Lower lobe of right lung (tissue), 2 donors: ENCODE measurements at regions not wholly inside any gene's neighbourhood (a gene's known extent, or its start where the extent isn't known, plus 50 kb on each side); places are given as distances from the start of the nearest gene placed in this dataset.

Experiments
- ATAC-seq, 2 donors: fragments of 200-7000 bp; cut with Tn5 transposase; one replicate each; pipeline ENCODE4 v1.9.1; 2020 to 2022; ENCODE audit warnings: mild to moderate bottlenecking in 2 of 2, moderate library complexity in 2 of 2
- DNase-seq: peaks from one replicate; pipeline ENCODE4 v3.0.0-alpha.2; 2020
- H3K27ac ChIP-seq: fragments of 200-600 bp; one replicate; pipeline ENCODE4 v1.8.0; 2022
- H3K27me3 ChIP-seq: fragments of 200-600 bp; one replicate; pipeline ENCODE4 v1.8.0; 2022; ENCODE audit warnings: low read depth
- H3K36me3 ChIP-seq: fragments of 200-600 bp; one replicate; pipeline ENCODE4 v1.8.0; 2022; ENCODE audit warnings: mild to moderate bottlenecking
- H3K4me1 ChIP-seq: fragments of 200-600 bp; one replicate; pipeline ENCODE4 v1.8.0; 2022
- H3K4me3 ChIP-seq: fragments of 200-600 bp; one replicate; pipeline ENCODE4 v1.8.0; 2022; ENCODE audit warnings: mild to moderate bottlenecking
- H3K9me3 ChIP-seq: fragments of 200-600 bp; one replicate; pipeline ENCODE4 v1.8.0; 2022
- intact Hi-C: fragments of 100-400 bp; cut with DNase I; formaldehyde crosslinking; loops from one replicate; pipeline ENCODE4 v1.11.0; 2022
- TF ChIP-seq, protein P1 (sequence below): fragments of 200-600 bp; IDR thresholded peaks from one replicate; pipeline ENCODE4 v1.8.0; 2022; ENCODE audit warnings: antibody characterized with exemption, mild to moderate bottlenecking
- donor health status: DM: no; HTN: yes; CAD: no; lungs with severe emphysema.

DNA sequence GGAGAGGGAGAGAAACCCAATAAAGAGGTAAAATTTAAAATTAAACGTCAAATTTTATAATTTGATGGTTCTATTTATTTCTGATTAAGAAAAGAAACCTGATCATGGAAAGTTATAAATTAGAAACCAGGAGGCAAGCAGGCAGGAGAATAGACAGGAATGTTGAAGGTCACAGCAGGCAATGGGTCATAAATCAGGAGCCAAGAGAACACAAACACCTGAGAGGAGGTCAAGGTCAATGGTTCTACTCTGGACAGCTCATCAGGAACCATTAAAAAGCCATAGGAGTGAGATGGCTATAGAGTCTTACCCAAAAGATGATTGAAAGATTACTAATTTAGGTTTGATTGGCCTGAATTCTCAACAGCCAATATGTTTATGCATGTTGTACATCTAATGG lies 126.9 kb upstream of the HCCS start:
- ATAC-seq (no peak), DNase-seq (no peak)
- no peaks in the 10 kb centered on the region for H3K27me3 ChIP-seq
- H3K36me3 ChIP-seq = no peaks in the 10 kb centered on the region
- H3K27ac ChIP-seq = no peak overlapping the region
- no peaks in the 10 kb centered on the region for H3K9me3 ChIP-seq
- no peak overlapping the region for H3K4me3 ChIP-seq
- H3K4me1 ChIP-seq = no peaks in the 10 kb centered on the region
- TF ChIP-seq, protein P1, sequence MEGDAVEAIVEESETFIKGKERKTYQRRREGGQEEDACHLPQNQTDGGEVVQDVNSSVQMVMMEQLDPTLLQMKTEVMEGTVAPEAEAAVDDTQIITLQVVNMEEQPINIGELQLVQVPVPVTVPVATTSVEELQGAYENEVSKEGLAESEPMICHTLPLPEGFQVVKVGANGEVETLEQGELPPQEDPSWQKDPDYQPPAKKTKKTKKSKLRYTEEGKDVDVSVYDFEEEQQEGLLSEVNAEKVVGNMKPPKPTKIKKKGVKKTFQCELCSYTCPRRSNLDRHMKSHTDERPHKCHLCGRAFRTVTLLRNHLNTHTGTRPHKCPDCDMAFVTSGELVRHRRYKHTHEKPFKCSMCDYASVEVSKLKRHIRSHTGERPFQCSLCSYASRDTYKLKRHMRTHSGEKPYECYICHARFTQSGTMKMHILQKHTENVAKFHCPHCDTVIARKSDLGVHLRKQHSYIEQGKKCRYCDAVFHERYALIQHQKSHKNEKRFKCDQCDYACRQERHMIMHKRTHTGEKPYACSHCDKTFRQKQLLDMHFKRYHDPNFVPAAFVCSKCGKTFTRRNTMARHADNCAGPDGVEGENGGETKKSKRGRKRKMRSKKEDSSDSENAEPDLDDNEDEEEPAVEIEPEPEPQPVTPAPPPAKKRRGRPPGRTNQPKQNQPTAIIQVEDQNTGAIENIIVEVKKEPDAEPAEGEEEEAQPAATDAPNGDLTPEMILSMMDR = no peak
- intact Hi-C loops = no loop called here

DNA sequence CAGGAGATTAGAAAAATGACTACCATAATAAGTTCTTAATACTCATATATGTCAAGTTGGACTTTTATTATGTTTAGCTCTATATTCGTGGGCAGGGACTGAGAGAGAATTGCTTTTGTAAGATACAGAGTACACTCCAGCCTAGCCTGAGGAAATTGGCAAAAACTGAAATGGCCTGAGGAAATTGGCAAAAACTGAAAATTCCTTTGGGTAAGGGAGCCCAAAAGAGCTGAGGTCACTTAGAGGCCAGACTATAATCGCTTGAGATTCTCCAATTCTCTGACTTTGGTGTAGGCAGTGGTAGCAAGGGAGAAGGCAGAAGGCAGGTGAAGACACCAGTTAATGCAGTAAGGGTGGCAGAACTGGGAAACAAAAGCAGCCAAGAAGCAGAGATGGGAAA lies 124.5 kb upstream of the HCCS start:
- H3K4me1 ChIP-seq = no peaks in the 10 kb centered on the region
- H3K9me3 ChIP-seq = no peaks in the 10 kb centered on the region
- no peaks in the 10 kb centered on the region for H3K27me3 ChIP-seq
- H3K27ac ChIP-seq = no peak overlapping the region
- ATAC-seq (no peak), DNase-seq (no peak)
- TF ChIP-seq, protein P1 = no peak
- intact Hi-C loops = no loop called here
- no peaks in the 10 kb centered on the region for H3K36me3 ChIP-seq
- no peak overlapping the region for H3K4me3 ChIP-seq

DNA sequence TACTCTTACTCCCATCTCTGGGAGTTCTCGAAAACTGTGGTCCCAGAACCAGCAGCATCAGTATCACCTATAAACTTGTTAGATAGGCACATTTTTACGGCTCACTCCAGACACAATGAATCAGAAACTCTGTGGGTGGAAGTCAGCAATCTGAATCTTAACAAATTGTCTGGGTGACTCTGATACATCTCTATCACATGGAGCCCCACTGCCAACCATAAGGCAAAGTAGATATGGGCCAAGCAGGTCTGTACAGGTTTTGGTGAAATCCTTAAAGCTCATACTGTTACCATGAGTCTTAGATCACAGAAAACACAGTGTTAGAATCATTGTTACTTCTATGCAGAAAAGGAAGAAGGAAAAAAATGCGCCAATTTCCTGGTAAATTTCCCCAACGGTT lies 122.5 kb upstream of the HCCS start:
- Histone ChIP-seq H3K36me3 (no peaks in the 10 kb centered on the region), H3K27me3 (no peaks in the 10 kb centered on the region), H3K4me1 (no peaks in the 10 kb centered on the region), H3K4me3 (no peak overlapping the region), H3K9me3 (no peaks in the 10 kb centered on the region), H3K27ac (no peak overlapping the region)
- TF ChIP-seq, protein P1 = no peak
- DNase-seq = no peak
- intact Hi-C loops = no loop called here
- no peak for ATAC-seq

DNA sequence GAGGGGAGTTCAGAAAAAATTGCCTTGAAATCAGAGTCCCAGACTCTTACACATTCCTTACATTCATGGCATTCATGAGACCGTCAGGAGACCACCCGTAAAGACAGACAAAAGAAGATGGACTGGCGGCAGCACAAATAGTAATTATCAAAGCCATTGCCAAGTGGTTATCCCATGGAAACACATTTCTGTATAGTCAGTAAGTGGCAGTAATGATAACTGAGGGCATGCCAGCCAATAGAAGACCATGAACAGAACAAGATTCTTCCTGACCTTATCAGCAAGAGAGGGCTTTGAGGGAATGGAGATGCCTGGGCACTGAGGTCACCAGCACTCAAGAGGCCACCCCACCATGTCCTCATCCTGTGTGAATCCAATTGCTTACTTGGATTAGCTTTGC lies 121.7 kb upstream of the HCCS start:
- intact Hi-C loops = no loop called here
- Histone ChIP-seq H3K9me3 (no peaks in the 10 kb centered on the region), H3K27ac (no peak overlapping the region), H3K4me3 (no peak overlapping the region), H3K36me3 (no peaks in the 10 kb centered on the region), H3K27me3 (no peaks in the 10 kb centered on the region), H3K4me1 (no peaks in the 10 kb centered on the region)
- TF ChIP-seq, protein P1 = no peak
- DNase-seq (no peak), ATAC-seq (no peak)

DNA sequence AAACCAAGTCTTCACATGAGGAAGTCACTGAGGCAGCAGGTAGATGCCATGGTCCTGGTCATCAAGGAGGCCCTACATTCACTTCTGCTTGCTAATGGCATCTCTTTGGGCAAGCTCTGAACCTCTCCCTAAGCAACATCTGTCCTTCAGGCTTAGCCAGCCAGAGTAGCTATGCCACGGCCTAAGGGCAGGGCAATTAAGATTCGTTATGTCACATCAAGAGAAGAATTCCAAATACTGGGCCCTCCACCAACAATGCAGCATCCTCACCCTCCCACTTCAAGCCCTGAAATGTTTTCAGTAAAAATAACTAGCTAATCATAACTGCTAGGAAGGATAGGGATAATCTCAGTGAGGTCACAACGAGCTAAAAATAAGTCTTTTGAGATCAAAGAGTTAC lies 120.7 kb upstream of the HCCS start:
- H3K27ac ChIP-seq = no peak overlapping the region
- intact Hi-C loops = no loop called here
- no peak for DNase-seq
- no peaks in the 10 kb centered on the region for H3K9me3 ChIP-seq
- no peaks in the 10 kb centered on the region for H3K4me1 ChIP-seq
- H3K27me3 ChIP-seq = no peaks in the 10 kb centered on the region
- no peak overlapping the region for H3K4me3 ChIP-seq
- TF ChIP-seq, protein P1 = no peak
- no peak for ATAC-seq
- H3K36me3 ChIP-seq = no peaks in the 10 kb centered on the region

DNA sequence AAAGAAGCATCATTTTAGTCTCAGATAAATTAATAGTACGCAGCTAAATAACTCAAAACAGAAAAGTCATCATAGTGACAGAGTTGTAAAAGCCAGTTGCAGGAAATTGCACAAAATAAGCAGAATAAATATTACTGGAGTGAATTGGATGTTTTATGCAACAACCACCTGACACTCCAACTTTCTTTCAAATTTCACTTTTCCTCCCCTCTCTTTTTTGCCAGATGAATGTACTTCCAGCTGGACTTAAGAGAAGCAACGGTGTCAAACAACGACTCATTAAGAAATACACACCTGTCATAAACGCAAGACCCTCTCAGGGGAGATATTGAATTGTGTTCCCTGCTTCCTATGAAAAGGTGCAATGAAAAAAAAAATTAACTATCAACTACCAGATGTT lies 120.2 kb upstream of the HCCS start:
- TF ChIP-seq, protein P1 = no peak

More for the DNA sequence above, 120.2 kb upstream of the HCCS start:
- intact Hi-C loops = no loop called here
- Histone ChIP-seq H3K27me3 (no peaks in the 10 kb centered on the region), H3K36me3 (no peaks in the 10 kb centered on the region), H3K9me3 (no peaks in the 10 kb centered on the region), H3K4me3 (no peak overlapping the region), H3K4me1 (no peaks in the 10 kb centered on the region), H3K27ac (no peak overlapping the region)
- ATAC-seq (no peak), DNase-seq (no peak)
